CD14-positive monocyte (primary cell): ENCODE measurements at regions not wholly inside any gene's neighbourhood (a gene's known extent, or its start where the extent isn't known, plus 50 kb on each side); places are given as distances from the start of the nearest gene placed in this dataset.
"Not testable (repeated sequence)": the region's sequence is repeated elsewhere in the genome, so short reads cannot be mapped to it uniquely, and the experiment has no call there.

Experiments used
- DNase-seq, 3 donors: peaks; one replicate each; pipeline ENCODE4 v3.0.0-alpha.2; 2011 to 2022
- H2AFZ ChIP-seq: 2 replicates; pipeline ENCODE4 v1.6.0; 2012; ENCODE audit warnings: mild to moderate bottlenecking, low read depth, low read length, inconsistent platforms; ENCODE audit not compliant: insufficient read depth, poor library complexity, severe bottlenecking
- H3K27ac ChIP-seq, 2 donors: 1 replicate in 1 of 2; 2 replicates in 1 of 2; pipeline ENCODE4 v1.5.1; 2012 to 2013; ENCODE audit warnings: low read length in 2 of 2, control low read depth in 1 of 2, inconsistent platforms in 1 of 2, low read depth in 1 of 2, mild to moderate bottlenecking in 1 of 2
- H3K27me3 ChIP-seq, 2 donors: one replicate each; pipeline versions ENCODE4 v1.6.0 to v1.6.1; 2011 to 2013; ENCODE audit warnings: low read length in 2 of 2; ENCODE audit not compliant: control insufficient read depth in 2 of 2, insufficient read depth in 2 of 2
- H3K36me3 ChIP-seq, 2 donors: replicated peaks in 1 of 2; 1 replicate in 1 of 2; 2 replicates in 1 of 2; pipeline versions ENCODE4 v1.5.1 to v1.6.1; 2012 to 2013; ENCODE audit warnings: low read length in 2 of 2, control low read depth in 1 of 2, inconsistent platforms in 1 of 2, mild to moderate bottlenecking in 1 of 2; ENCODE audit not compliant: insufficient read depth in 2 of 2, control insufficient read depth in 1 of 2
- H3K4me1 ChIP-seq, 2 donors: 1 replicate in 1 of 2; 2 replicates in 1 of 2; pipeline versions ENCODE4 v1.5.1 to v1.6.1; 2012 to 2013; ENCODE audit warnings: low read length in 2 of 2, control low read depth in 1 of 2, inconsistent platforms in 1 of 2, mild to moderate bottlenecking in 1 of 2, moderate library complexity in 1 of 2; ENCODE audit not compliant: insufficient read depth in 2 of 2, control insufficient read depth in 1 of 2
- H3K4me2 ChIP-seq: replicated peaks from 2 replicates; pipeline ENCODE3; 2012; ENCODE audit warnings: low read length, moderate library complexity, mild to moderate bottlenecking; ENCODE audit not compliant: poor library complexity, severe bottlenecking; ENCODE audit errors: extremely low read depth
- H3K4me3 ChIP-seq, 3 experiments: fragments of 200-600 bp in 1 of 3; sonication (generic) in 1 of 3; replicated peaks in 1 of 3; 1 replicate in 2 of 3; 2 replicates in 1 of 3; pipeline ENCODE4 v1.5.1; 2011 to 2013; ENCODE audit warnings: low read length in 3 of 3, mild to moderate bottlenecking in 3 of 3, control low read depth in 2 of 3, low read depth in 2 of 3, inconsistent platforms in 1 of 3, moderate library complexity in 1 of 3
- H3K79me2 ChIP-seq: 2 replicates; pipeline ENCODE4 v1.6.0; 2012; ENCODE audit warnings: mild to moderate bottlenecking, control low read depth, inconsistent platforms, low read length, moderate library complexity; ENCODE audit not compliant: insufficient read depth
- H3K9ac ChIP-seq: 2 replicates; pipeline ENCODE4 v1.6.0; 2017; ENCODE audit warnings: low read length, mild to moderate bottlenecking; ENCODE audit not compliant: insufficient read depth, poor library complexity, severe bottlenecking
- H3K9me3 ChIP-seq, 2 donors: replicated peaks in 1 of 2; 1 replicate in 1 of 2; 2 replicates in 1 of 2; pipeline versions ENCODE4 v1.5.1 to v1.6.1; 2012 to 2013; ENCODE audit warnings: low read length in 2 of 2, control low read depth in 1 of 2; ENCODE audit not compliant: control insufficient read depth in 1 of 2, insufficient read depth in 1 of 2
- H4K20me1 ChIP-seq: 2 replicates; pipeline ENCODE4 v1.6.0; 2012; ENCODE audit warnings: mild to moderate bottlenecking, low read length, control low read depth, moderate library complexity; ENCODE audit not compliant: insufficient read depth
- H3K27ac Mint-ChIP-seq, 7 donors: one replicate each; pipeline ENCODE4 v1.8.0; 2020; ENCODE audit warnings: mild to moderate bottlenecking in 7 of 7, mixed read lengths in 7 of 7, moderate library complexity in 6 of 7, inconsistent platforms in 2 of 7
- H3K27me3 Mint-ChIP-seq, 3 donors: one replicate each; pipeline ENCODE4 v1.8.0; 2021 to 2022; ENCODE audit warnings: low read depth in 3 of 3, mild to moderate bottlenecking in 3 of 3, mixed read lengths in 3 of 3, moderate library complexity in 3 of 3, inconsistent platforms in 1 of 3
- H3K36me3 Mint-ChIP-seq, 2 donors: one replicate each; pipeline ENCODE4 v1.8.0; 2020; ENCODE audit warnings: mixed read lengths in 2 of 2, inconsistent platforms in 1 of 2, mild to moderate bottlenecking in 1 of 2
- H3K4me1 Mint-ChIP-seq: one replicate; pipeline ENCODE4 v1.8.0; 2020; ENCODE audit warnings: mild to moderate bottlenecking, mixed read lengths
- H3K4me3 Mint-ChIP-seq, 2 donors: one replicate each; pipeline ENCODE4 v1.8.0; 2020; ENCODE audit warnings: mild to moderate bottlenecking in 2 of 2, mixed read lengths in 2 of 2, moderate library complexity in 1 of 2
- H3K9me3 Mint-ChIP-seq, 7 donors: one replicate each; pipeline ENCODE4 v1.8.0; 2020 to 2022; ENCODE audit warnings: mixed read lengths in 7 of 7, mild to moderate bottlenecking in 6 of 7, moderate library complexity in 6 of 7, inconsistent platforms in 2 of 7
- WGBS: methylation state at CpG from one replicate; pipeline ENCODE4 v1.1.5; 2013; ENCODE audit warnings: missing lambda C conversion rate; ENCODE audit not compliant: insufficient coverage; 5-methylcytosine and 5-hydroxymethylcytosine counted together
- intact Hi-C, 2 donors: fragments of 100-400 bp; cut with micrococcal nuclease; formaldehyde crosslinking; loops; one replicate each; pipeline versions ENCODE4 v1.15.0 to v1.15.1; 2023
- TF ChIP-seq, protein P1 (sequence below): fragments of 200-600 bp; IDR thresholded peaks from one replicate; pipeline ENCODE4 v1.8.0; 2022; ENCODE audit warnings: antibody characterized with exemption, mild to moderate bottlenecking

DNA sequence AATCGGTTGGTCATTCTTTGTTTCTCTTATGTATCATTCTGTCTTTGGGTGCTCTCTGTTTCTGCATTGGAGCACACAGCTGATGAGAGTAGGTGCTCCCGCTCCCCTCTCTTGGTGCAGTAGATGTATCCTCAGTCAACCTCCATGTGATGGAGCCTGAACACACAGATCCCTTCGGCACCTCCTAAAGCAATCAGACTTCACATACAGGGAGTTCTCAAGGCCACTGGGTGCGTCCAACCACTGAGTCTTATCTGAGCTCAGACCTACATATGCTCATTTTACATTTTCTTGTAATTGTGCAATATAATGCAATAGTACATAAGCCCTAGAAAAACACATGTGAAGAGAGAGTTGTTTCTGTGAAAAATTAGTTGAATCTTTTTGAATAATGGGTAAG, 198.1 kb upstream of the ATP10A start:
- Histone ChIP-seq H3K4me1 (no peaks in the 10 kb centered on the region), H3K36me3 (no peaks in the 10 kb centered on the region), H3K4me3 (no peak overlapping the region), H4K20me1 (no peaks in the 10 kb centered on the region), H3K27ac (no peak overlapping the region), H3K9me3 (peaks cover 11 to 13% of the 10 kb centered on the region in 2 donors), H2AFZ (no peak overlapping the region), H3K27me3 (no peaks in the 10 kb centered on the region), H3K9ac (no peak overlapping the region), H3K79me2 (no peaks in the 10 kb centered on the region), H3K4me2 (no peak overlapping the region)
- Mint-ChIP-seq H3K27me3 (peaks cover 0 to 2% (median 0%) of the 10 kb centered on the region in 3 donors), H3K27ac (no peak overlapping the region), H3K36me3 (no peaks in the 10 kb centered on the region), H3K4me3 (no peak overlapping the region), H3K9me3 (peaks cover 2 to 17% (median 13%) of the 10 kb centered on the region in 7 donors), H3K4me1 (no peaks in the 10 kb centered on the region)
- TF ChIP-seq, protein P1, sequence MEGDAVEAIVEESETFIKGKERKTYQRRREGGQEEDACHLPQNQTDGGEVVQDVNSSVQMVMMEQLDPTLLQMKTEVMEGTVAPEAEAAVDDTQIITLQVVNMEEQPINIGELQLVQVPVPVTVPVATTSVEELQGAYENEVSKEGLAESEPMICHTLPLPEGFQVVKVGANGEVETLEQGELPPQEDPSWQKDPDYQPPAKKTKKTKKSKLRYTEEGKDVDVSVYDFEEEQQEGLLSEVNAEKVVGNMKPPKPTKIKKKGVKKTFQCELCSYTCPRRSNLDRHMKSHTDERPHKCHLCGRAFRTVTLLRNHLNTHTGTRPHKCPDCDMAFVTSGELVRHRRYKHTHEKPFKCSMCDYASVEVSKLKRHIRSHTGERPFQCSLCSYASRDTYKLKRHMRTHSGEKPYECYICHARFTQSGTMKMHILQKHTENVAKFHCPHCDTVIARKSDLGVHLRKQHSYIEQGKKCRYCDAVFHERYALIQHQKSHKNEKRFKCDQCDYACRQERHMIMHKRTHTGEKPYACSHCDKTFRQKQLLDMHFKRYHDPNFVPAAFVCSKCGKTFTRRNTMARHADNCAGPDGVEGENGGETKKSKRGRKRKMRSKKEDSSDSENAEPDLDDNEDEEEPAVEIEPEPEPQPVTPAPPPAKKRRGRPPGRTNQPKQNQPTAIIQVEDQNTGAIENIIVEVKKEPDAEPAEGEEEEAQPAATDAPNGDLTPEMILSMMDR, result no peak
- no CpG with 5 or more reads among the region's 4 CpGs for WGBS
- no peak for DNase-seq
- intact Hi-C loops, result no loop called here

DNA sequence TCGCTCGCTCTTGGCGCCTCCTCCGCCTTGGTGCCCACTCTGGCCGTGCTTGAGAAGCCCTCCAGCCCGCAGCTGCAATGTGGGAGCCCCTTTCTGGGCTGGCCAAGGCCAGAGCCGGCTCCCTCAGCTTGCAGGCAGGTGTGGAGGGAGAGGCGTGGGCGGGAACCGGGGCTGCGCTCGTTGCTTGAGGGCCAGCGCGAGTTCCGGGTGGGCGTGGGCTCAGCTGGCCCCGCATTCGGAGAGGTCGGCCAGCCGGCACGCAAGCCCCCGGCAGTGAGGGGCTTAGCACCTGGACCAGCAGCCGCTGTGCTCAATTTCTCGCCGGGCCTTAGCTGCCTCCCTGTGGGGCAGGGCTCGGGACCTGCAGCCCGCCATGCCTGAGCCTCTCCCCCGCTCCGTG, 193.6 kb upstream of the ATP10A start:
- not testable (repeated sequence) for H3K4me3 Mint-ChIP-seq, H3K36me3 Mint-ChIP-seq
- WGBS, result 96% methylated on average over 27 of the region's 29 CpGs

More for the DNA sequence above, 193.6 kb upstream of the ATP10A start:
- H3K27ac ChIP-seq, H3K4me2 ChIP-seq, H3K27me3 ChIP-seq, H3K9ac ChIP-seq, H3K4me3 ChIP-seq, intact Hi-C loops, H3K36me3 ChIP-seq, H3K27ac Mint-ChIP-seq, H4K20me1 ChIP-seq, H3K4me1 Mint-ChIP-seq, H3K79me2 ChIP-seq, H3K27me3 Mint-ChIP-seq, H3K4me1 ChIP-seq, DNase-seq, H2AFZ ChIP-seq: not testable (repeated sequence)
- H3K9me3 ChIP-seq, result peaks cover 11 to 13% of the 10 kb centered on the region in 2 donors
- H3K9me3 Mint-ChIP-seq, result peaks cover 2 to 23% (median 13%) of the 10 kb centered on the region in 7 donors
